HCT116 (cell line): ENCODE measurements at regions not wholly inside any gene's neighbourhood (a gene's known extent, or its start where the extent isn't known, plus 50 kb on each side); places are given as distances from the start of the nearest gene placed in this dataset.

Experiments
- ATF3 ChIP-seq: IDR thresholded peaks from 2 replicates; pipeline ENCODE4 v1.6.1; 2012
- CTCF ChIP-seq, 3 experiments: fragments of 200-600 bp in 1 of 3; sonication (generic) in 1 of 3; IDR thresholded peaks in 2 of 3; conservative IDR thresholded peaks in 1 of 3; 2 replicates each; pipeline ENCODE4 v1.5.1; 2012 to 2017; ENCODE audit warnings: low read depth in 2 of 3, low read length in 2 of 3, antibody characterized with exemption in 1 of 3, borderline replicate concordance in 1 of 3, control low read depth in 1 of 3, mild to moderate bottlenecking in 1 of 3, mixed read lengths in 1 of 3, mixed run types in 1 of 3, moderate library complexity in 1 of 3; ENCODE audit not compliant: insufficient read depth in 1 of 3
- EGR1 ChIP-seq: IDR thresholded peaks from 2 replicates; pipeline ENCODE4 v1.6.1; 2012; ENCODE audit warnings: low read depth
- EZH2 ChIP-seq: fragments of 200-600 bp; sonication (generic); IDR thresholded peaks from 2 replicates; pipeline ENCODE4 v1.6.1; 2017; ENCODE audit warnings: antibody characterized with exemption, mixed run types
- EZH2phosphoT487 ChIP-seq: fragments of 200-600 bp; IDR thresholded peaks from 2 replicates; pipeline ENCODE4 v1.6.1; 2018; ENCODE audit warnings: antibody characterized with exemption, borderline replicate concordance
- FOSL1 ChIP-seq: IDR thresholded peaks from 2 replicates; pipeline ENCODE4 v1.6.1; 2012; ENCODE audit warnings: low read depth
- MAX ChIP-seq: IDR thresholded peaks from 2 replicates; pipeline ENCODE4 v1.6.1; 2012
- POLR2A ChIP-seq: IDR thresholded peaks from 2 replicates; pipeline ENCODE4 v1.7.0; 2011; ENCODE audit warnings: borderline replicate concordance; ENCODE audit not compliant: insufficient read depth, insufficient read length; ENCODE audit errors: extremely low read depth
- POLR2AphosphoS5 ChIP-seq: IDR thresholded peaks from 2 replicates; pipeline ENCODE4 v1.6.1; 2011; ENCODE audit warnings: mild to moderate bottlenecking, low read depth, low read length, moderate library complexity
- RAD21 ChIP-seq: IDR thresholded peaks from 2 replicates; pipeline ENCODE4 v1.6.1; 2012; ENCODE audit warnings: low read depth, mild to moderate bottlenecking
- SIN3A ChIP-seq: IDR thresholded peaks from 2 replicates; pipeline ENCODE4 v1.6.1; 2012; ENCODE audit warnings: low read depth
- SP1 ChIP-seq: IDR thresholded peaks from 2 replicates; pipeline ENCODE4 v1.6.1; 2012; ENCODE audit warnings: low read depth
- TCF7L2 ChIP-seq: IDR thresholded peaks from 2 replicates; pipeline ENCODE4 v1.7.0; 2011; ENCODE audit warnings: borderline replicate concordance, inconsistent platforms; ENCODE audit not compliant: insufficient read depth, insufficient read length; ENCODE audit errors: extremely low read depth
- ZNF274 ChIP-seq: fragments of 200-500 bp; sonication (Bioruptor generic); IDR thresholded peaks from 2 replicates; pipeline ENCODE4 v1.6.1; 2014; ENCODE audit warnings: mild to moderate bottlenecking, low read depth, low read length, inconsistent platforms

- TF ChIP-seq CTCF (IDR thresholded peaks at IDR 0.05 in 2 of 3, conservative IDR thresholded peaks at IDR 0.05 in 1 of 3; ENCODE audit: borderline replicate concordance in 1 of 3, insufficient read depth in 1 of 3, low read depth in 2 of 3, low read length in 2 of 3) (no peak), POLR2A (no peak), POLR2AphosphoS5 (no peak), RAD21 (no peak), EZH2phosphoT487 (no peak), SP1 (no peak), EZH2 (no peak), ZNF274 (no peak), EGR1 (no peak), SIN3A (no peak), MAX (no peak), ATF3 (no peak), TCF7L2 (no peak), FOSL1 (no peak)
Measured at GRCh38 chr12:71069311-71069710, 88.5 kb downstream of the TSPAN8 start.
